ENCODE measurements at regions not wholly inside any gene's neighbourhood (a gene's known extent, or its start where the extent isn't known, plus 50 kb on each side); places are given as distances from the start of the nearest gene placed in this dataset.

GRCh38 chr12:102629262-102629888 is 149.0 kb upstream of the IGF1 start:
- Histone ChIP-seq H3K9ac (replicated peaks in 1 of 4; ENCODE audit: extremely low read depth in 1 of 4, low read depth in 3 of 4, low read length in 3 of 4) (no peak overlapping the region), H2BK12ac (ENCODE audit: low read depth, low read length) (no peak overlapping the region), H4K8ac (ENCODE audit: extremely low read depth, insufficient read depth, low read length) (no peak overlapping the region), H3K56ac (replicated peaks; ENCODE audit: insufficient read length, low read depth, low read length) (no peak overlapping the region), H2BK120ac (replicated peaks; ENCODE audit: low read depth, low read length) (no peak overlapping the region), H4K5ac (ENCODE audit: insufficient read length, low read depth, low read length) (no peak overlapping the region), H2BK20ac (ENCODE audit: low read length) (no peak overlapping the region), H3K23ac (ENCODE audit: insufficient read length) (no peak overlapping the region), H3K14ac (ENCODE audit: insufficient read length) (no peak overlapping the region), H3K36me3 (ENCODE audit: control insufficient read depth in 2 of 4, insufficient read depth in 4 of 4, low read length in 3 of 4) (no peaks in the 10 kb centered on the region; a peak in 1 of 8 replicates), H3K4ac (replicated peaks; ENCODE audit: insufficient read length, low read depth, low read length) (no peak overlapping the region), H3K4me3 (ENCODE audit: extremely low read depth in 1 of 4, insufficient read depth in 2 of 4, low read depth in 3 of 4, low read length in 4 of 4) (no peak overlapping the region), H2AK5ac (ENCODE audit: low read depth, low read length) (no peak overlapping the region), H2BK15ac (ENCODE audit: low read length) (no peak overlapping the region), H3K4me1 (replicated peaks in 1 of 4; ENCODE audit: control insufficient read depth in 3 of 4, insufficient read depth in 4 of 4, low read length in 3 of 4) (no peaks in the 10 kb centered on the region), H3K27ac (ENCODE audit: low read depth, low read length) (no peak overlapping the region), H3K9me3 (ENCODE audit: insufficient read depth in 2 of 2, low read depth in 1 of 2, low read length in 1 of 2) (peaks cover 0 to 7% of the 10 kb centered on the region in 2 experiments; a peak in 1 of 4 replicates), H4K91ac (replicated peaks; ENCODE audit: insufficient read length, low read length) (no peak overlapping the region), H3K18ac (ENCODE audit: extremely low read depth, low read length) (no peak overlapping the region), H3K79me2 (ENCODE audit: control insufficient read depth in 1 of 2, insufficient read depth in 2 of 2, low read length in 2 of 2) (no peaks in the 10 kb centered on the region), H2BK5ac (ENCODE audit: low read depth, low read length) (no peak overlapping the region), H4K20me1 (replicated peaks in 1 of 2; ENCODE audit: control insufficient read depth in 1 of 2, insufficient read depth in 2 of 2, low read length in 2 of 2) (no peaks in the 10 kb centered on the region), H3K23me2 (ENCODE audit: low read depth, low read length) (no peaks in the 10 kb centered on the region), H3K79me1 (ENCODE audit: low read depth, low read length) (no peaks in the 10 kb centered on the region), H3K4me2 (ENCODE audit: insufficient read depth in 1 of 2, low read depth in 2 of 2, low read length in 2 of 2) (no peak overlapping the region), H2AFZ (ENCODE audit: low read length) (no peak overlapping the region), H3K27me3 (replicated peaks in 1 of 4; ENCODE audit: control insufficient read depth in 3 of 4, extremely low read depth in 1 of 4, insufficient read depth in 3 of 4, low read length in 3 of 4) (no peaks in the 10 kb centered on the region)
- WGBS, 2 experiments (ENCODE audit: extremely low coverage in 1 of 2, insufficient coverage in 1 of 2, insufficient read length in 1 of 2, insufficient replicate concordance in 2 of 2, low coverage in 1 of 2, low lambda C conversion rate in 2 of 2, missing lambda C conversion rate in 1 of 2), result 85% methylated on average over 1 of the region's 1 CpG; no CpG with 5 or more reads in 1 of the 2 experiments
- DNase-seq (ENCODE audit: low read depth in 1 of 2, low spot score in 2 of 2) (no peak), FAIRE-seq (no peak)
- ChIA-PET POLR2A (ENCODE audit: partially characterized antibody) (no interaction called here), CTCF (ENCODE audit: partially characterized antibody) (no interaction called here)
- TF ChIP-seq MAFK (IDR thresholded peaks at IDR 0.05; ENCODE audit: low read depth, low read length) (no peak), YY1 (IDR thresholded peaks at IDR 0.05; ENCODE audit: low read depth, low read length) (no peak), CEBPB (IDR thresholded peaks at IDR 0.05; ENCODE audit: low read depth, low read length) (no peak), RFX5 (IDR thresholded peaks at IDR 0.05; ENCODE audit: borderline replicate concordance, low read depth, low read length) (no peak), SIN3A (conservative IDR thresholded peaks at IDR 0.05 in 1 of 2, IDR thresholded peaks at IDR 0.05 in 1 of 2; ENCODE audit: low read depth in 1 of 2, low read length in 2 of 2) (no peak), POLR2A (IDR thresholded peaks at IDR 0.05; ENCODE audit: control extremely low read depth in 1 of 2, low read depth in 2 of 2, low read length in 2 of 2) (no peak), CREB1 (IDR thresholded peaks at IDR 0.05) (no peak), SP1 (IDR thresholded peaks at IDR 0.05; ENCODE audit: low read depth, low read length) (no peak), POU5F1 (IDR thresholded peaks at IDR 0.05; ENCODE audit: low read depth, low read length) (no peak), ZNF274 (IDR thresholded peaks at IDR 0.05; ENCODE audit: borderline replicate concordance, extremely low read depth, low read length) (no peak), JUND (IDR thresholded peaks at IDR 0.05; ENCODE audit: low read length) (no peak), CBX5 (IDR thresholded peaks at IDR 0.05; ENCODE audit: low read depth, low read length) (no peak), KDM5A (IDR thresholded peaks at IDR 0.05; ENCODE audit: low read length) (no peak), ASH2L (IDR thresholded peaks at IDR 0.05; ENCODE audit: low read length) (no peak), RBBP5 (IDR thresholded peaks at IDR 0.05; ENCODE audit: borderline replicate concordance, low read depth, low read length) (no peak), KDM4A (IDR thresholded peaks at IDR 0.05; ENCODE audit: low read depth, low read length, severe bottlenecking) (no peak), NRF1 (IDR thresholded peaks at IDR 0.05; ENCODE audit: low read depth, low read length) (no peak)

Measured in H1 (cell line).